ENCODE measurements at regions not wholly inside any gene's neighbourhood (a gene's known extent, or its start where the extent isn't known, plus 50 kb on each side); places are given as distances from the start of the nearest gene placed in this dataset.
"Not testable (repeated sequence)": the region's sequence is repeated elsewhere in the genome, so short reads cannot be mapped to it uniquely, and the experiment has no call there.

- no peak for DNase-seq
Measured at GRCh38 chr14:53386362-53386761, 233.2 kb upstream of the DDHD1 start.

- no peak for DNase-seq
Measured at GRCh38 chr14:53384536-53384935, 231.4 kb upstream of the DDHD1 start.

- no peak for DNase-seq
Measured at GRCh38 chr14:53384073-53384472, 230.9 kb upstream of the DDHD1 start.

GRCh38 chr14:53381895-53382294 lies 228.8 kb upstream of the DDHD1 start:
- no peak for DNase-seq

- DNase-seq, result no peak
Measured at GRCh38 chr14:53380867-53381225, 227.7 kb upstream of the DDHD1 start.

- no peak for DNase-seq
Measured at GRCh38 chr14:53380052-53380866, 227.1 kb upstream of the DDHD1 start.

GRCh38 chr14:53378142-53378541 lies 225.0 kb upstream of the DDHD1 start:
- no peak for DNase-seq

- no peak for DNase-seq
Measured at GRCh38 chr14:53376064-53376463, 222.9 kb upstream of the DDHD1 start.

GRCh38 chr14:53375599-53375998 lies 222.5 kb upstream of the DDHD1 start:
- DNase-seq, result no peak

GRCh38 chr14:53368711-53369201 lies 215.6 kb upstream of the DDHD1 start:
- DNase-seq, result no peak

GRCh38 chr14:53368066-53368465 lies 214.9 kb upstream of the DDHD1 start:
- no peak for DNase-seq

- DNase-seq, result no peak
Measured at GRCh38 chr14:53367644-53368026, 214.5 kb upstream of the DDHD1 start.

- DNase-seq, result no peak
Measured at GRCh38 chr14:53365486-53366130, 212.5 kb upstream of the DDHD1 start.

- not testable (repeated sequence) for DNase-seq
Measured at GRCh38 chr14:53362916-53363315, 209.8 kb upstream of the DDHD1 start.

- DNase-seq, result no peak
Measured at GRCh38 chr14:53360829-53361228, 207.7 kb upstream of the DDHD1 start.

- DNase-seq, result no peak
Measured at GRCh38 chr14:53358166-53358565, 205.0 kb upstream of the DDHD1 start.

GRCh38 chr14:53356361-53357150 lies 203.4 kb upstream of the DDHD1 start:
- no peak for DNase-seq

GRCh38 chr14:53355581-53356112 lies 202.5 kb upstream of the DDHD1 start:
- DNase-seq, result no peak

- no peak for DNase-seq
Measured at GRCh38 chr14:53354336-53354735, 201.2 kb upstream of the DDHD1 start.

- no peak for DNase-seq
Measured at GRCh38 chr14:53350866-53351265, 197.7 kb upstream of the DDHD1 start.

- DNase-seq, result no peak
Measured at GRCh38 chr14:53350429-53350828, 197.3 kb upstream of the DDHD1 start.

- DNase-seq, result no peak
Measured at GRCh38 chr14:53346988-53347387, 193.9 kb upstream of the DDHD1 start.

GRCh38 chr14:53341324-53341723 lies 188.2 kb upstream of the DDHD1 start:
- DNase-seq, result no peak
